Neural progenitor cell (in vitro differentiated cells): ENCODE measurements at regions not wholly inside any gene's neighbourhood (a gene's known extent, or its start where the extent isn't known, plus 50 kb on each side); places are given as distances from the start of the nearest gene placed in this dataset.

ENCODE experiments used
- EZH2phosphoT487 ChIP-seq: fragments of 200-600 bp; sonication (generic); IDR thresholded peaks from 2 replicates; pipeline ENCODE4 v1.6.1; 2017; ENCODE audit warnings: antibody characterized with exemption
- TF ChIP-seq, protein P1 (sequence below): fragments of 200-600 bp; sonication (generic); IDR thresholded peaks from 2 replicates; pipeline ENCODE4 v1.5.1; 2017; ENCODE audit warnings: antibody characterized with exemption, mild to moderate bottlenecking

DNA sequence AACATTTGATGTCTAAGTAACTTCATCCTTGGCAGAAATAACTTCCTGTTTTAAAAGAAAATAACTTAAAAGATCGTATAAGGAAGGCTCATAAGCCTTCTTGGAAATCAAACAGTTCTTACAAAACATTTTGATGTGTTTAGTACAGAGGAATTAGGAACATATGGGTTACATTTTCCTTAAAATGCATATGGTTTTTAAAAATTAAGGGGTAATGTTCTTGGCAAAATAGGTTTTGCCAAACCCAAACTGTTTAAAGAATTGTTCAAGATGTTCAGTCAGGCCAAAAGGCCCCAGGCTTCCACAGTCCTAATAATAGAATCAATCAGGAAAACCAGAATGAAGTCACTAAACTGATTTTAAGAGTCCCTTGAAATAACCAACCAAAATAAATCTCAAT lies 142.7 kb upstream of the SLC35B3 start:
- TF ChIP-seq, protein P1, sequence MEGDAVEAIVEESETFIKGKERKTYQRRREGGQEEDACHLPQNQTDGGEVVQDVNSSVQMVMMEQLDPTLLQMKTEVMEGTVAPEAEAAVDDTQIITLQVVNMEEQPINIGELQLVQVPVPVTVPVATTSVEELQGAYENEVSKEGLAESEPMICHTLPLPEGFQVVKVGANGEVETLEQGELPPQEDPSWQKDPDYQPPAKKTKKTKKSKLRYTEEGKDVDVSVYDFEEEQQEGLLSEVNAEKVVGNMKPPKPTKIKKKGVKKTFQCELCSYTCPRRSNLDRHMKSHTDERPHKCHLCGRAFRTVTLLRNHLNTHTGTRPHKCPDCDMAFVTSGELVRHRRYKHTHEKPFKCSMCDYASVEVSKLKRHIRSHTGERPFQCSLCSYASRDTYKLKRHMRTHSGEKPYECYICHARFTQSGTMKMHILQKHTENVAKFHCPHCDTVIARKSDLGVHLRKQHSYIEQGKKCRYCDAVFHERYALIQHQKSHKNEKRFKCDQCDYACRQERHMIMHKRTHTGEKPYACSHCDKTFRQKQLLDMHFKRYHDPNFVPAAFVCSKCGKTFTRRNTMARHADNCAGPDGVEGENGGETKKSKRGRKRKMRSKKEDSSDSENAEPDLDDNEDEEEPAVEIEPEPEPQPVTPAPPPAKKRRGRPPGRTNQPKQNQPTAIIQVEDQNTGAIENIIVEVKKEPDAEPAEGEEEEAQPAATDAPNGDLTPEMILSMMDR, result no peak
- TF ChIP-seq EZH2phosphoT487, result no peak
